SK-N-SH (cell line): ENCODE measurements at regions not wholly inside any gene's neighbourhood (a gene's known extent, or its start where the extent isn't known, plus 50 kb on each side); places are given as distances from the start of the nearest gene placed in this dataset.

Experiments
- CTCF ChIP-seq: fragments of 200-600 bp; sonication (generic); IDR thresholded peaks from 2 replicates; pipeline ENCODE4 v1.6.1; 2017; ENCODE audit warnings: antibody characterized with exemption, mild to moderate bottlenecking, moderate library complexity
- JUND ChIP-seq: IDR thresholded peaks from 2 replicates; pipeline ENCODE4 v1.4.0; 2012
- MXI1 ChIP-seq: IDR thresholded peaks from 2 replicates; pipeline ENCODE4 v1.6.1; 2012; ENCODE audit warnings: mild to moderate bottlenecking, low read depth, low read length, improper control_type of control experiment
- POLR2AphosphoS5 ChIP-seq: IDR thresholded peaks from 2 replicates; pipeline ENCODE4 v1.6.1; 2012; ENCODE audit warnings: low read depth, low read length
- RAD21 ChIP-seq: IDR thresholded peaks from 2 replicates; pipeline ENCODE4 v1.6.1; 2012; ENCODE audit warnings: mild to moderate bottlenecking, low read length
- RCOR1 ChIP-seq: fragments of 150-350 bp; IDR thresholded peaks from 2 replicates; pipeline ENCODE4 v1.6.1; 2017; ENCODE audit warnings: antibody characterized with exemption, low read length
- REST ChIP-seq: IDR thresholded peaks from 2 replicates; pipeline ENCODE4 v1.6.1; 2012; ENCODE audit warnings: mild to moderate bottlenecking, low read depth, low read length, moderate library complexity
- RFX5 ChIP-seq: IDR thresholded peaks from 2 replicates; pipeline ENCODE4 v1.6.1; 2012; ENCODE audit warnings: mild to moderate bottlenecking, improper control_type of control experiment, low read length
- SMC3 ChIP-seq: IDR thresholded peaks from 2 replicates; pipeline ENCODE4 v1.6.1; 2012; ENCODE audit warnings: low read depth, low read length, improper control_type of control experiment
- TAF1 ChIP-seq: IDR thresholded peaks from 2 replicates; pipeline ENCODE4 v1.6.1; 2012; ENCODE audit warnings: low read depth, mild to moderate bottlenecking, low read length, moderate library complexity, borderline replicate concordance
- TEAD4 ChIP-seq: IDR thresholded peaks from 2 replicates; pipeline ENCODE4 v1.4.0; 2012; ENCODE audit warnings: mild to moderate bottlenecking, borderline replicate concordance; ENCODE audit not compliant: insufficient read depth
- USF1 ChIP-seq: IDR thresholded peaks from 2 replicates; pipeline ENCODE4 v1.4.0; 2012; ENCODE audit warnings: low read depth, borderline replicate concordance
- YY1 ChIP-seq: IDR thresholded peaks from 2 replicates; pipeline ENCODE4 v1.4.0; 2012; ENCODE audit warnings: low read depth, mild to moderate bottlenecking

GRCh38 chr3:80586338-80586737 is 818.5 kb upstream of the ROBO1 start:
- TF ChIP-seq RFX5 = no peak
- TF ChIP-seq REST = no peak
- TF ChIP-seq CTCF = no peak
- no peak for TF ChIP-seq MXI1
- TF ChIP-seq USF1 = no peak
- no peak for TF ChIP-seq TAF1
- no peak for TF ChIP-seq YY1
- no peak for TF ChIP-seq JUND
- TF ChIP-seq POLR2AphosphoS5 = no peak
- TF ChIP-seq RCOR1 = no peak
- no peak for TF ChIP-seq RAD21
- TF ChIP-seq TEAD4 = no peak
- TF ChIP-seq SMC3 = no peak
